H1 (cell line): ENCODE measurements at regions not wholly inside any gene's neighbourhood (a gene's known extent, or its start where the extent isn't known, plus 50 kb on each side); places are given as distances from the start of the nearest gene placed in this dataset.

Experiments used
- ASH2L ChIP-seq: fragments of 200-600, 300-600 bp; sonication (generic); IDR thresholded peaks from one replicate; pipeline ENCODE4 v1.7.1; 2017; ENCODE audit warnings: low read length
- RAD21 ChIP-seq, 2 experiments: IDR thresholded peaks in 1 of 2; conservative IDR thresholded peaks in 1 of 2; 2 replicates each; pipeline ENCODE4 v1.6.1; 2011; ENCODE audit warnings: low read depth in 2 of 2, low read length in 2 of 2, improper control_type of control experiment in 1 of 2, inconsistent platforms in 1 of 2, mild to moderate bottlenecking in 1 of 2, moderate library complexity in 1 of 2
- TF ChIP-seq, protein P1 (sequence below), 3 experiments: IDR thresholded peaks; 1 replicate in 2 of 3; 2 replicates in 1 of 3; pipeline versions ENCODE4 v1.5.1 to v1.6.1; 2011; ENCODE audit warnings: low read length in 3 of 3, mild to moderate bottlenecking in 3 of 3, inconsistent platforms in 2 of 3, low read depth in 1 of 3, moderate library complexity in 1 of 3; ENCODE audit not compliant: insufficient read depth in 1 of 3; ENCODE audit errors: control extremely low read depth in 1 of 3

GRCh38 chr16:56005958-56006357, 130.8 kb upstream of the CES5A start (continued):
- TF ChIP-seq ASH2L (no peak), RAD21 (IDR thresholded peaks at IDR 0.05 in 1 of 2, conservative IDR thresholded peaks at IDR 0.05 in 1 of 2; ENCODE audit: low read depth in 2 of 2, low read length in 2 of 2) (0 out of 4 replicates have a peak, but pooled peaks of 1 of the 2 experiments have one; percentile 12)
- TF ChIP-seq, protein P1, sequence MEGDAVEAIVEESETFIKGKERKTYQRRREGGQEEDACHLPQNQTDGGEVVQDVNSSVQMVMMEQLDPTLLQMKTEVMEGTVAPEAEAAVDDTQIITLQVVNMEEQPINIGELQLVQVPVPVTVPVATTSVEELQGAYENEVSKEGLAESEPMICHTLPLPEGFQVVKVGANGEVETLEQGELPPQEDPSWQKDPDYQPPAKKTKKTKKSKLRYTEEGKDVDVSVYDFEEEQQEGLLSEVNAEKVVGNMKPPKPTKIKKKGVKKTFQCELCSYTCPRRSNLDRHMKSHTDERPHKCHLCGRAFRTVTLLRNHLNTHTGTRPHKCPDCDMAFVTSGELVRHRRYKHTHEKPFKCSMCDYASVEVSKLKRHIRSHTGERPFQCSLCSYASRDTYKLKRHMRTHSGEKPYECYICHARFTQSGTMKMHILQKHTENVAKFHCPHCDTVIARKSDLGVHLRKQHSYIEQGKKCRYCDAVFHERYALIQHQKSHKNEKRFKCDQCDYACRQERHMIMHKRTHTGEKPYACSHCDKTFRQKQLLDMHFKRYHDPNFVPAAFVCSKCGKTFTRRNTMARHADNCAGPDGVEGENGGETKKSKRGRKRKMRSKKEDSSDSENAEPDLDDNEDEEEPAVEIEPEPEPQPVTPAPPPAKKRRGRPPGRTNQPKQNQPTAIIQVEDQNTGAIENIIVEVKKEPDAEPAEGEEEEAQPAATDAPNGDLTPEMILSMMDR (IDR thresholded peaks at IDR 0.05; ENCODE audit: control extremely low read depth in 1 of 3, insufficient read depth in 1 of 3, low read depth in 1 of 3, low read length in 3 of 3): peak in 1 of 3 experiments; percentile 10; a peak in 1 of 4 replicates
